IMR-90 (cell line): ENCODE measurements at regions not wholly inside any gene's neighbourhood (a gene's known extent, or its start where the extent isn't known, plus 50 kb on each side); places are given as distances from the start of the nearest gene placed in this dataset.

Source experiments
- CEBPB ChIP-seq: IDR thresholded peaks from 2 replicates; pipeline ENCODE4 v1.6.1; 2012; ENCODE audit warnings: low read depth, low read length, improper control_type of control experiment
- FOS ChIP-seq: fragments of 150-350 bp; IDR thresholded peaks from 2 replicates; pipeline ENCODE4 v1.6.1; 2016; ENCODE audit warnings: low read depth, low read length
- MXI1 ChIP-seq: IDR thresholded peaks from 2 replicates; pipeline ENCODE4 v1.6.1; 2012; ENCODE audit warnings: low read depth, mild to moderate bottlenecking, low read length, moderate library complexity, borderline replicate concordance
- POLR2A ChIP-seq: IDR thresholded peaks from 2 replicates; pipeline ENCODE4 v1.6.1; 2012; ENCODE audit warnings: mild to moderate bottlenecking, low read depth, low read length
- RAD21 ChIP-seq: IDR thresholded peaks from 2 replicates; pipeline ENCODE4 v1.6.1; 2012; ENCODE audit warnings: low read length, improper control_type of control experiment
- TF ChIP-seq, protein P1 (sequence below): conservative IDR thresholded peaks from 2 replicates; pipeline ENCODE4 v1.5.1; 2012; ENCODE audit warnings: mild to moderate bottlenecking, low read depth, low read length, improper control_type of control experiment

DNA sequence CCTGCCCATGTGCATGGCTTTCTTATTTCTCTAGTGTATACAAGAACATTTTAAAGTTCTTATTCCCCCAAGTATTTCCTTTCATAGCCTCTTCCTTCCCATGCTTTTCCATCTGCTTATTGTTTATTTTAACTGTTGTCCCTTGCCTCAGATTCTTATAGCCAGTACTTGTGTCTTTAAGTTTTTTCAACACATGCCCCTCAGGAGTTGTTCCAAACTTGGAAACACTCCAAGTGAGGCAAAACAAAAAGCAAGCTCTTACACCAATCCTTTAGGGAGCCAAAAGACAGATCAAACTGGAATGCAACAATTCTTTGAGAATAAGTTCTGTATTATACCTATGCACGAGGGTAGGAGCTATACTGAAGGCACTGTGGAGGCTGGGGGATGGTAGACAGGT is 222.0 kb upstream of the STK26 start:
- no peak for TF ChIP-seq FOS
- TF ChIP-seq RAD21 = no peak
- TF ChIP-seq, protein P1, sequence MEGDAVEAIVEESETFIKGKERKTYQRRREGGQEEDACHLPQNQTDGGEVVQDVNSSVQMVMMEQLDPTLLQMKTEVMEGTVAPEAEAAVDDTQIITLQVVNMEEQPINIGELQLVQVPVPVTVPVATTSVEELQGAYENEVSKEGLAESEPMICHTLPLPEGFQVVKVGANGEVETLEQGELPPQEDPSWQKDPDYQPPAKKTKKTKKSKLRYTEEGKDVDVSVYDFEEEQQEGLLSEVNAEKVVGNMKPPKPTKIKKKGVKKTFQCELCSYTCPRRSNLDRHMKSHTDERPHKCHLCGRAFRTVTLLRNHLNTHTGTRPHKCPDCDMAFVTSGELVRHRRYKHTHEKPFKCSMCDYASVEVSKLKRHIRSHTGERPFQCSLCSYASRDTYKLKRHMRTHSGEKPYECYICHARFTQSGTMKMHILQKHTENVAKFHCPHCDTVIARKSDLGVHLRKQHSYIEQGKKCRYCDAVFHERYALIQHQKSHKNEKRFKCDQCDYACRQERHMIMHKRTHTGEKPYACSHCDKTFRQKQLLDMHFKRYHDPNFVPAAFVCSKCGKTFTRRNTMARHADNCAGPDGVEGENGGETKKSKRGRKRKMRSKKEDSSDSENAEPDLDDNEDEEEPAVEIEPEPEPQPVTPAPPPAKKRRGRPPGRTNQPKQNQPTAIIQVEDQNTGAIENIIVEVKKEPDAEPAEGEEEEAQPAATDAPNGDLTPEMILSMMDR = no peak
- no peak for TF ChIP-seq CEBPB
- TF ChIP-seq MXI1 = no peak
- TF ChIP-seq POLR2A = no peak
